ENCODE measurements at regions not wholly inside any gene's neighbourhood (a gene's known extent, or its start where the extent isn't known, plus 50 kb on each side); places are given as distances from the start of the nearest gene placed in this dataset.

DNA sequence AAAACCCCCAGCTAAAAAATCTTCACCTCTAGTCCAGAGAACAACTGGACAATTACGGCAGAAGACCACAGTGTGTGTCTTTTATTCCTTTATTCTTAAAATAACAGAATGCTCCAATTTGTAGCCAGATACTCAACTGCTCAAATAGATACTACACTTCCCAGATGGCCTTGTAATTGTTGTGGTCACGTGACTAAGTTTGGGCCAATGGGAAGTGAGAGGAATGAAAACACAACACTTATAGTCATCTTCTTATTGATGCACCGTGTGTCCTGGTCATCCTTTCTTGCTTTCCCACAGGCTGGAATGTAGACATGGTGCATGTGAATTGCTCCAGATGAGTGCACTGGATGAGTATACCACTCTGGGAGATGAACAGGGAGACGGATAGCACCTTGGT lies 145.1 kb downstream of the CDC42EP3 start:
- TF ChIP-seq, protein P1, sequence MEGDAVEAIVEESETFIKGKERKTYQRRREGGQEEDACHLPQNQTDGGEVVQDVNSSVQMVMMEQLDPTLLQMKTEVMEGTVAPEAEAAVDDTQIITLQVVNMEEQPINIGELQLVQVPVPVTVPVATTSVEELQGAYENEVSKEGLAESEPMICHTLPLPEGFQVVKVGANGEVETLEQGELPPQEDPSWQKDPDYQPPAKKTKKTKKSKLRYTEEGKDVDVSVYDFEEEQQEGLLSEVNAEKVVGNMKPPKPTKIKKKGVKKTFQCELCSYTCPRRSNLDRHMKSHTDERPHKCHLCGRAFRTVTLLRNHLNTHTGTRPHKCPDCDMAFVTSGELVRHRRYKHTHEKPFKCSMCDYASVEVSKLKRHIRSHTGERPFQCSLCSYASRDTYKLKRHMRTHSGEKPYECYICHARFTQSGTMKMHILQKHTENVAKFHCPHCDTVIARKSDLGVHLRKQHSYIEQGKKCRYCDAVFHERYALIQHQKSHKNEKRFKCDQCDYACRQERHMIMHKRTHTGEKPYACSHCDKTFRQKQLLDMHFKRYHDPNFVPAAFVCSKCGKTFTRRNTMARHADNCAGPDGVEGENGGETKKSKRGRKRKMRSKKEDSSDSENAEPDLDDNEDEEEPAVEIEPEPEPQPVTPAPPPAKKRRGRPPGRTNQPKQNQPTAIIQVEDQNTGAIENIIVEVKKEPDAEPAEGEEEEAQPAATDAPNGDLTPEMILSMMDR (conservative IDR thresholded peaks at IDR 0.05; ENCODE audit: low read length) = no peak
- TF ChIP-seq EZH2phosphoT487 (IDR thresholded peaks at IDR 0.05; ENCODE audit: borderline replicate concordance, low read depth, low read length) = no peak
